HG02759 (cell line): ENCODE measurements at regions not wholly inside any gene's neighbourhood (a gene's known extent, or its start where the extent isn't known, plus 50 kb on each side); places are given as distances from the start of the nearest gene placed in this dataset.
"Not testable (repeated sequence)": the region's sequence is repeated elsewhere in the genome, so short reads cannot be mapped to it uniquely, and the experiment has no call there.

Experiments used
- ATAC-seq: cut with Tn5 transposase; IDR thresholded peaks from one replicate; pipeline ENCODE4 v1.9.1; 2021; ENCODE audit warnings: mild to moderate bottlenecking, moderate library complexity; ENCODE audit not compliant: unreplicated experiment

- ATAC-seq, result no peak
Observed at GRCh38 chr6:27096834-27097511, 150.5 kb upstream of the PRSS16 start.

DNA sequence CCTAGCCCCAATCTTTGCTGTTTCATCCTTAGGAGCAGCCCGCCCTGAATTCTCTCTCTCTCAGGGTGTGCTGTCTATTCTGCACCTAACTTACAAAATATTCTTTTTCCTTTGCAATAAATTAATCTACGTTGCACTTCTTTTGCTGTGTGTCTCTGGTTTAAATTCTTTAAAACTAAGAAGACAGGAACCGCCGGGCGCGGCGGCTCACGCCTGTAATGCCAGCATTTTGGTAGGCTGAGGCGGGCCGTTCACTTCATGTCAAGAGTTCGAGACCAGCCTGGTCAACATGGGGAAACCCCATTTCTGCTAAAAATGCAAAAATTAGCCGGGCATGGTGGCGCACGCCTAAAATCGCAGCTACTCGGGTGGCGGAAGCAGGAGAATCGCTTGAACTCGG, 148.5 kb upstream of the PRSS16 start:
- no peak for ATAC-seq

DNA sequence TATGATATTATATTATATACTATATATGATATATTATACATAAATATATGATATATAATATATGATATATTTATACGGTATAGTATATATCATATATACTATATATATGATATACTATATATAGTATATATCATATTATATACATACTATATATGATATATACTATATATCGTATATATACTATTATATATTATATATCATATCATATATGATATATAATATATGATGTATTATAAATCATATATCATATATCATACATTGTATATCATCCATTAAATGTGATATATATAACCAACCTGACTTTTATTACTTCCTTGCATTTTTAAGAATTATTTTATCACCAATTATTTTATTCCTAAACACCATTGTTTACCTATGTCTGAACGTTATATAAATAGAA, 146.6 kb upstream of the PRSS16 start:
- ATAC-seq, result no peak

GRCh38 chr6:27101824-27102223, 145.7 kb upstream of the PRSS16 start:
- no peak for ATAC-seq

GRCh38 chr6:27106382-27106781, 141.1 kb upstream of the PRSS16 start:
- no peak for ATAC-seq

GRCh38 chr6:27111743-27112142, 135.8 kb upstream of the PRSS16 start:
- ATAC-seq, result no peak

DNA sequence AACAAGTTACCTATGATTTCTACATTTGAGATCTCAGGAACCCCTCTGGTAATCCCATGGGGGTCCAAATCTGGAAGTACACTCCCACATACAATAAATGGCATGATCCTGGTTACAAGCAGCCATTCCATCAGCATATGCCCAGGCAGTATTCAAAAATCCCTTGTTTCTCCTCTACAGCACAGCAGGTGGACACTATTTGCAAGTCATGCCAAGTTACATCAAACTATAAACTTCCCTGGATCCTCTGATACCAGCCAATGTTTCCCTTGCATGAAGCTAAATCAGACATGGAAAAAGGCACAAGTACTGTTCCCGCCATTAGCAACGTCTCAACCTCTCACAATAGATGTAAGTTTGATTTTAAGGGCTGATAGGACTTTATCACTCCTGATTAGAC, 134.5 kb upstream of the PRSS16 start:
- ATAC-seq, result no peak

DNA sequence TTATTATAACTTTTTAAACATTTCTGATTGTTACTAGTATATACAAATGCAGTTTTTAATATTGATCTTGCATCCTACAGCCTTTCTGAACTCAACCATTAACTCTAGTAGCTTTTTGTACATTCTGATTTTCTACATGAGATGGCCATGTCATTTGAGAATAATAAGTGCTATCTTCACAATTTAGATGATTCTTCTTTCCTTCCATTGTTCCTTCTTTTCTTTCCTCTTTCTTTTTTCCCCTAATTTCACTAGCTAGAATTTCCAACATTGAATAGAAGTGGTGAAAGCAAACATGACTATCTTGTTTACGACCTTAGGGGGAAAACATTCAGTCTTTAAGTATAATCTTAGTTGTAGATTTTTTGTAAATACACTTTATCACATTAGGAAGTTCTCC, 128.2 kb upstream of the PRSS16 start:
- no peak for ATAC-seq

- no peak for ATAC-seq
Observed at GRCh38 chr6:27119761-27120160, 127.7 kb upstream of the PRSS16 start.

- no peak for ATAC-seq
Observed at GRCh38 chr6:27121640-27122039, 125.9 kb upstream of the PRSS16 start.

GRCh38 chr6:27124252-27124657, 123.2 kb upstream of the PRSS16 start:
- ATAC-seq, result no peak

DNA sequence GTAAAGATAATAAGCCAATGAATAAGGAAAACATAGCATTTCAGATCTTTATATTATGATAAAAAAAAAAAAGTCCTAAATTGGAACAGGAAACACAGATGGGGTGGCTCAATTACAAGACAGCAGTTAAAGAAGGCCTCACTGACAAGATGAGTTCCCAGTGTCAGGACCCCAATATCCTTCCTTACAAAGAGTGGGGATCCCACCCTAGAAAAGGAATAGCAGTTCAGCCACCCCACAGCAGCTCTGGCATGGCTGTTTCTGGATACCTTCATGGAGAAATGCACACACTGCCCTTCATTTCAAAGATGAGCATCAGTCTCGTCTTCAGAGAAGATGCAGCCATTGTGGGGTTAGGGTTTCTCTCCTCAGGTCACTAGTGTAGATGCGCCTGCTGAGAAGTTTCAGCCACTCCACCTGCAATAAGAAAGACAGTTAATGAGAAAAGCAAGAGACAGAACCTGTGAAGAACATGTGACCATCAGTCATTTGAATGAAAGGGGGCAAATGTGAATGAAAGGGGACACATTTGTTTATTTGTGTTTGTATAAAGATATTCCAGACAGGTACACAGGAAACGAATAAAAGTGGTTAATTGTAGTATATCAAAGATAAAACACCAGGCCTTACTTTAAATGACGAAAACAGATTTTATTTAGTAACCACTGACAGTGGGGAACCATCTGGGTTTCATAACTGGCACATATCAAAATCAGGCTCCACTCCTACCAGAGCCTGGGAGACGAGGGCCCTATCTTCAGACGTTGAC, 121.3 kb upstream of the PRSS16 start:
- ATAC-seq, result no peak

GRCh38 chr6:27126815-27127537, 120.5 kb upstream of the PRSS16 start:
- peak; percentile 66 for ATAC-seq

- ATAC-seq, result not testable (repeated sequence)
Observed at GRCh38 chr6:27127874-27128273, 119.6 kb upstream of the PRSS16 start.

DNA sequence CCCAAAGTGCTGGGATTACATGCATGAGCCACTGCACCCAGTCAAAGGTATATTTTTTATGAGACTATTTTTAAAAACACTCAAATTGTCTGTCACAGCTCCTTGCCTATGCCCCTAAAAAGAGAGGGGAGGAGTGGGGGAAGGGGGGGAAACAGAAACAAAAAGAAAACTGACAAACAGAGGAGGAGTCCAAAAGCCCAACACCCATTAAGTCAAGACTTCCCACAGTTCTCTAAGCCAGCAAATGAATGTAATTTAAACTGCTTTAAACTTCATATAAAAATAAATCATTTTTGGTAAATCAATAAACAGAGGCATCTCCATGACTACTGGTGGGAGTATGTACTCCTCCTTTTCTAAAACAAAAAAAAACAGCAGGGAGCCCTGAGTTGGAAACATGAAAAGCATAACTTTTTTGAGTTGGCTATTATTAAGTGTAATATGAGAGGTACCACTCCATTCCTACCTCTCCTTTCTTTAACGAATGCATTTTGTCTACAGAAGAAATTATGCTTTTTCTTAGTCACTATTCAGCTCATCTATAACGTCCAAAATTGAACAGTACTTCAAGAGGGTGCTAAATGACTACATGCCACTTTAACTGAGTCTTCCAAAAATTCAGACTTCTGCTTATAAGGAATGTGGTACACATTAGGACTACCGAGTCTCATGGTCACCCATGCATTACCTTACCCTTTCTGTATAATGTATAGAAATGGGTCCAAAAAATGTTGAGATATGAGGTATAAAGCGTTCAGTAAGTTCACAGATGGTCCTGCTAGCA, 119.0 kb upstream of the PRSS16 start:
- ATAC-seq, result no peak

DNA sequence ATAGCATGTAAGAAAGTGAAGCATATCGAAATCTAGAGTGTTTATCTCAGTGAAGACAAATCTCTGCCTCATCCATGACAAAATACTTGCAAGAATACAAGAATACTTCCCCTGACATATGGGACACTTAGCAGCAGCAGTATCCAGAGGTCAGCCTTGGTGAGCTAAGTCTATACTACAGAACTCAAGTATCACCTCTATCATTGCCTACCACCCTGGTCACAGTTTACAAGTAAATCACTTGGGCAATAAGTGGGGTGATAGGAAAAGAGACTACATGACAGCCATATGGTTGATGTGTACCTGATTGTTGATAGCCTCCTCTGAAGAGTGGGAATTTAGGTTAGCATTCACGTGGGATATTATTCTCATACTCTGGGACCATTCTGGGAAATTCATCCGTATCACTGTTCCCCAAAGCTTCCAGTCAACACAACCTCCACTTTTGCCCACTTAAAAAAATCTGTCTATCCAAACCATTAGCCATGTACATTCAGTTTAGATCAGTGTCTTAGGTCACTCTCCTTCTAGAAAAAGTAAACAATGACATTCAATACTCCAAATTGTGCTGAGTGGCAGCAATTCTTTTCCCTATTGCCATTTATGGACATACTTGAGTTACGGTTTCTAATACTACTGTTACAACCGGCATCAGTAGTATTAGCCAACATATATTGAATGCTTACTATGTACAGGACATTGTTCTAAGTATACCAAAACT, 118.2 kb upstream of the PRSS16 start:
- ATAC-seq, result no peak

DNA sequence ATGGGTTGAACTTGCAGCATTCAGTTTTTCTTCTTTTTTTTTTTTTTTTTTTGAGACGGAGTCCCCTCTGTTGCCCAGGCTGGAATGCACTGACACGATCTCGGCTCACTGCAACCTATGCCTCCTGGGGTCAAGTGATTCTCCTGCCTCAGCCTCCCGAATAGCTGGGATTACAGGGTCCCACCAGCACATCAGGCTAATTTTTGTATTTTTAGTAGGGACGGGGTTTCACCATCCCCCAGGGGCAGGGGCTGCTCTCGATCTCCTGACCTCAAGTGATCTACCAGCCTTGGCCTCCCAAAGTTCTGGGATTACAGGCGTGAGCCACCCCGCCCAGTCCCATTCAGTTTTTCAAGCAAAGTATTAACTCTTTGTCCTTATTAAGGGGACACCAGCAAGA, 117.6 kb upstream of the PRSS16 start:
- no peak for ATAC-seq

DNA sequence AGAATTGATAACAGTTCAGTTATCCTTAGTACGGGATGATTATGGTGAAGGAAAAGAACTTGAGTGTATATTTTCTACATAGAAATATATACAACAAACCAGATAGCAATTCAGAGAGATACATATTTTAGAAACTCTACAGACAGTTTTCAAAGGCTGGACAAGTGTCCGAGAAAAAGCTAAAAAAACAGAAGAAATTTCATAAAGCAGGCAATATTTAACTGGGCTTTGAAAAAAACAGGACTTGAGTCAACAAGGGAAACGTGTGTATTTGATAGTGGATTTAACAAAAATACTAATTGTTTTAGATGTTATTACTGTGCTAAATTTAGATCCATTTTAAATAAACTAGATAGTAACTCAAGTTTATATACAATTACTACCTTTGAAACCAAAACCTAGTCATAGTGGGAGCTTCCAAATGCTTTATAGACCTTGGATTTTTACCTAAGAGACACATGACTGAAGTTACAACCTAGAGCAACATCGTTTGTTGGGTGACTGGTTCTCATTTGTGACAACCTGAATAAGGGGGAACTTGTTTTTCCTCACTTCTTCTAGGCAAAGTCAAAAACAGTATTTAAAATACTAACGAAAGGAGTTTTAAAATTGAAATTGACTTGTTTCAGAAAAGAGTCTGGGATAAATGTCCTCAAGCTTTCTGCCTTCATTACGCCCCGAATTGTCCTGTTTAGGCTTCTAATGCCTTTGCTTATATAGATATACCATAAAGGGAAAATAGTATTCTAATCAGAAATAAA, 116.7 kb upstream of the PRSS16 start:
- no peak for ATAC-seq

DNA sequence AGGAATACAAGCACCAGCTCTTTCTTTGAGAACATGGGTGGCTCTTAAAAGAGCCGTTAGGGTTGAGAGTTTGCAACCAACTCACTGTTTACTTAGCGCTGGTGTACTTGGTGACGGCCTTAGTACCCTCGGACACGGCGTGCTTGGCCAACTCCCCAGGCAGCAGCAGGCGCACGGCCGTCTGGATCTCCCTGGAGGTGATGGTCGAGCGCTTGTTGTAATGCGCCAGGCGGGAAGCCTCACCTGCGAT, 115.3 kb upstream of the PRSS16 start:
- peak; percentile 14 for ATAC-seq
